HG02943 (cell line): ENCODE measurements at regions not wholly inside any gene's neighbourhood (a gene's known extent, or its start where the extent isn't known, plus 50 kb on each side); places are given as distances from the start of the nearest gene placed in this dataset.
"Not testable (repeated sequence)": the region's sequence is repeated elsewhere in the genome, so short reads cannot be mapped to it uniquely, and the experiment has no call there.

Experiments used
- ATAC-seq: cut with Tn5 transposase; IDR thresholded peaks from one replicate; pipeline ENCODE4 v1.9.1; 2021; ENCODE audit warnings: mild to moderate bottlenecking, low read depth, moderate library complexity; ENCODE audit not compliant: unreplicated experiment

DNA sequence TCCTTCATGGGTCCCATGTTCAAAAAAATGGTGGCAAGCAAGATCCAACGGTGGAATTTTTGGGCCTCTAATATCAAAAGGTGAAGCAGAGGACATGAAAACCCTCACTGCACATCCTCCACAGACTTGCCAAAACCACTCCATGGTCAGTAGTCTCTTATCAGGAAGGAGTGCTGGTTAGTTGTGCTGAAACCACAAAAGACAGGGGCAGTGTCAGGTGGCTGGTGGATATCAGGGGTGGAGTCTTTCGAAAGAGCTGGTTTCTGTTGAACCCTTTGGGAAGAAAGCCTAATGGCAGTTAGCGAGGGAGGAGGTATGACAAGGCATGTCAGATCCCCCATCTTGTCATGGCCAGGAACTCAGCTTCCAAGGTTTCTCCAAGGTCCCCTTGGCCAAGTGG, 395.9 kb upstream of the CAMK1G start:
- ATAC-seq, result no peak

- ATAC-seq, result no peak
Observed at GRCh38 chr1:209190591-209191261, 392.8 kb upstream of the CAMK1G start.

DNA sequence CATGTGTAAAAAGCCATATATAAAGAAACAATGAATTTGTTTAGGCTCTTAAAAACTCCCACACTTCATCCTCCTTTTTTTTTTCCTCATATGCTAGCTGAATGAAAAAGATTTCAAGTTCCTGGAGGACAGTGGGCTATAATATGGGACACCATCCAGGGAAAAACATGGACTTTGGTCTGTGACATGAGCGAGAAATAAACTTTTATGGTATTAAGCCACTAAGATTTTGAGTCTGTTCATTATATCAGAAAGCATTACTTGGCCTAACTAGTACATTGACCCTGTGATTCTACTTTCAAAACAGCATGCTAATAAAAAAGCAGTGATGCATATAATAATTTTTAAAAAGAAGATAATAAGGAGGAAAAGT, 392.3 kb upstream of the CAMK1G start:
- ATAC-seq, result no peak

DNA sequence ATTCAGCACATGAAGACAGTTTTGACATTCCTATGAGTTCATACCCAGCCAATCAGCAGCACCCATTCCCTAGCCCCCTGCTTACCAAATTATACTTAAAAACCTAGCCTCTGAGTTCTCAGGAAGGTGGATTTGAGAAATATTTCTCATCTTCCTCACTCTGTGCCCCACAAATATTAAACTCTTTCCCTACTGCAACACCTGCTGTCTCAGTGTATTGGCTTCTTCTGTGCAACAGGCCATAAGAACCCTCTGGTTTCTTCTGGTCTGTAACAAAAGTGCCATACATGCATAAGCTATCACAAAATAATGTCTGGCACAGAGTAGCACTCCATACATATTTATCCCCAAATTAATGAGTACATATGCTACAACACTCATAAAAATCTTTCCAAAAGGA, 387.4 kb upstream of the CAMK1G start:
- ATAC-seq, result no peak

DNA sequence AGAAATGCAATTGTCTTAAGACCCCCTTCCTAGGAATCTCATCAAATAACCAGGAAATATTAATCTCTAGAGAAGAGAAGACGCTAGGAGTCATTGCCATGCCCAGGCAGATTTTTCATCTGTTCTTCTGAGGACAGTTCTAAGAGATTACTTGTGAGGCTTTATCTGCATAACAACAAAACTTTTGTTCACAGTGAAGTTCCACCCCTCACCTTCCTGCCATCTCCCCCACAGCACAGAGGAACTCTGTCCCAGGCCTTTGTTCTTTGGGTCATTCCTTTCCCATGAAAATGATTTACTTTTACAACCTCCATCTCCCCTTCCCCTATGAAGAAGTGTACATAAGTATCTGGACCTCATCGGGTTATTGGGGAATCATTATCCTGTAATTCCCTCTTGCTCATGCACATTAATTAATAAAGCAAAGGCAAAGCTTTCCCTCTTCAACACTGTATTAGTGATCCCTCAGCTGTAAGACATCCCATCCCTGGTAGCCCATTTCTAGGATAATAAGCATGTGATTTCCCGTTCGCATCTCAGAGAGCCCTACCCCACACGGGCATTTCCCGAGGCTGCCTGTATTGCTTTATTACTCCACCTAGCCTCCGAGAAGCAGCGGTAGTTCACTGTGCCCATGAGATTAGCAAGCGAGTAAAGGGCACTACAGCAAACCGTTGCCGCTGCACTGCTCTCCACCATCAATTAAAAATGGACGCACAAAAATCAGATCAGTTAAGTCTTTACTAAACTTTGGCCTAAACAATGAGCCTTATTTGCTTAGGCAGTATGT, 384.4 kb upstream of the CAMK1G start:
- no peak for ATAC-seq

DNA sequence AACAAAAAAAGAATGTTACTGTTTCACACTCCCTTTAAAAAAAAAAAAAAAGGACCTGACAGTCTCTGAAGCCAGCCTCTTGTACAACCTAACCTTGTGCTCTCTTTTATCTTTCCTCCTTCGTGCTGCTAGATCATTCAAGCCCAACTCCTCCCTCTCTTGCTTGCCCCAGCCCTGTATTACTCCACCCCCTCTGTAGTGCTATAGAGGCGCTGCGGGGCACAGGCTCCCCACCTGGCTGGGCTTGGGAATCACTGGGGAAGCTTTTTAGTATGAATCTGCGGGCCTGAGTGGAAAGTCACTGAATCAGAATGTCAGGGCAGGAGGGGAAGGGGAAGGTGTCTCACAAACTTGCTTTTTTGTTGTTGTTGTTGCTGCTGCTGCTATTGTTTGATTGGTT, 383.7 kb upstream of the CAMK1G start:
- ATAC-seq, result no peak

- ATAC-seq, result not testable (repeated sequence)
Observed at GRCh38 chr1:209202321-209202720, 381.2 kb upstream of the CAMK1G start.

DNA sequence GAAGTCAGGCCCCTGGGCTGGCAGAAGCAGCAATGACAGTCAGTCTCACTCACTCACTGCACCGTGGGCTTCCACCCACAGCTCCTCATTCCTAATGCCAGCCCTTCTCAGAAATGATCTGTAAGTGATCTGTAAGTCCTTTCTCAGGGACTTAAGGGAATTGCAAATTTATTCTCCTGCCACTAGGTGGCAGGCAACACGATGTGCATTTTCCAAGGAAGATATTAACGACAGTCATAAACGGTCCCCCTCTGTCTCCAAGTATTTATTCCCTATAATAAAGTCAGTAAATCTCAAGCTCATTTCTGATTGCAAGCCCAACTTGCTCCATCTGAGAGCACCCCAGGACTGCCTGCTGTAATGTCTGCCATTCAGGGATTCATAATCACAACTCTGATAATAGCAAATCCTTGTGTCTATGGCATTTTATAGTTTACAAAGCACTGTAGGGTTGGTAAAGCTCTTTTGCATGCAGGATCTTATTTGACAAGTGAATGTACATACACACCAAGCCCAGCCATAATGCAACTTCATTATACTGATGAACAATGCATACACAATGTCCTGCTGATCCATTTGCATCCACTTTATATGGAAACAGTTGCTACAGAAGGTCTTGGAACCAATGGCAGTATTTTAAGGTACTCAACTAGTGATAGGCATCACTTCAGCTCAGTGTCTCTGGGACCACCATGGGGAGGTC, 380.5 kb upstream of the CAMK1G start:
- ATAC-seq, result no peak

GRCh38 chr1:209203533-209203895, 380.0 kb upstream of the CAMK1G start:
- no peak for ATAC-seq

- ATAC-seq, result no peak
Observed at GRCh38 chr1:209205039-209205438, 378.5 kb upstream of the CAMK1G start.

DNA sequence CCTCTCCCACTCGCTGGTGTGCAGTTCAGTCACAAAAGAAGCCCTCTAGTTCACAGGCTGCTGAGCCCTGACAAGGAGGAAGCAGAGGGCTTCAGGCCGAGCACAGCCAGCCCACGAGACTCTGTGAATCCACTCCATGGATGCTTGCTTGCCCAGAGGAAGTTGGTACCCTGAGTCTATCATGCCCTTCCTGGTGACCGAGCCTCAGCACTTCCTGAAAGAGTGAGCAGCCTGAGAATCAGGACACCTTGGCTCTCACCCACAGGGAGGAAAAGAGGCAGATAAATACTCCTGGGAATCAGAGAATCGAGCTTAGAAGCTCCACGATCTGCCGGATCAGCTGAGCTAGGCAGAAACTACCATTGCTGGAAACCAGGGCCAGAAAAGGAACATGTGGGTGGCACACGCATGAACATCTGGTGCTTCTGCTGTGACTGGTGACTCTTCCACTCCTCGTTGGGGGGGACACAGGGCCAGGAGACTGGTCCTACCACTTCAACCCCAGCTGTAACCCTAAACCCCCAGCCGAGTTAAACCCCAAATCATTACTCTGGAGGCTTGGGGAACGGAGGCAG, 376.3 kb upstream of the CAMK1G start:
- no peak for ATAC-seq

DNA sequence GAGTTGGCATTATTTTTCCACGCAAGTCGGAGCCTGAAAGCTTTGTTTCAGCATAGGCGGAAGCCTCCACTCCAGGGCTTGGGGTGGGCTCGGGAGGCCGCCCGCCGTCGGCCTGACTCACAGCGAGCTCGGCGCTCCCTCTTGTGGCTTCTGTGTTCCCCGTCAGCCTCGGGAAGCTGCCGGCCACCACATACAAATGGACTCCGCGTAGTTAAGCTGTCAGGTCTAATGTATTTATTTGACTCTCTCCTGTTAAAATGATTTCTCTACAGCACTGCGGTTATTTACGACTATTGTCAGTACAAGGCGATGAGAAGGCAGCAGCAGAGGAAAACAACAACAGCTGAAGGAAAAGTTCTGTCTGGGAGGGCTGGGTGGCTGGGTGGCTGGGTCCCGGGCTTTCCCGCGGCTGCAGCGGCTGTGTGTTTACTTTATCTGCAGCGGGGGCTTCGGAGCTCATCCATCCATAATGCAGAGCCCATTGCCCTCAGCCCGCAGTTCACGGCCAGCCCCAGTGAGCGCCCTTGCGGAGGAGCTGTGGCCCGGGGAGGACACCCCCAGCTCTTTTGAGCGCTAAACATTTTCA, 375.7 kb upstream of the CAMK1G start:
- peak; percentile 56 for ATAC-seq

GRCh38 chr1:209208648-209209047, 374.9 kb upstream of the CAMK1G start:
- ATAC-seq, result no peak

DNA sequence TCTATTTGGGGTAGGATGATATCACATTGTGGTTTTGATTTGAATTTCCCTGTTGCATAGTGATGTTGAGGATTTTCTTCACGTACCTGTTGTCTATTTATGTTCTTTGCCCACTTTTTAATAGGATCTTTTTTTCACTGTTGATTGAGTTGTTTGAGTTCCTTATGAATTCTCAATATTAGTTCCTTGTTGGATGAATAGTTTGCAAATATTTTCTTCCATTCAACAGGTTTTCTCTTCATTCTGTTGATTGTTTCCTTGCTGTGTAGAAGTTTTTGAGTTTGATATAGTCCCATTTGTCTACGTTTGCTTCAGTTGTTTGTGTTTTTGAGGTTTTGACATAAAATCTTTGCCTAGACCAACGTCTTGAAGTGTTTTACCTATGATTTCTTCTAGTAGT, 369.5 kb upstream of the CAMK1G start:
- no peak for ATAC-seq

GRCh38 chr1:209215826-209216225, 367.7 kb upstream of the CAMK1G start:
- ATAC-seq, result no peak

- ATAC-seq, result no peak
Observed at GRCh38 chr1:209218113-209218512, 365.4 kb upstream of the CAMK1G start.

DNA sequence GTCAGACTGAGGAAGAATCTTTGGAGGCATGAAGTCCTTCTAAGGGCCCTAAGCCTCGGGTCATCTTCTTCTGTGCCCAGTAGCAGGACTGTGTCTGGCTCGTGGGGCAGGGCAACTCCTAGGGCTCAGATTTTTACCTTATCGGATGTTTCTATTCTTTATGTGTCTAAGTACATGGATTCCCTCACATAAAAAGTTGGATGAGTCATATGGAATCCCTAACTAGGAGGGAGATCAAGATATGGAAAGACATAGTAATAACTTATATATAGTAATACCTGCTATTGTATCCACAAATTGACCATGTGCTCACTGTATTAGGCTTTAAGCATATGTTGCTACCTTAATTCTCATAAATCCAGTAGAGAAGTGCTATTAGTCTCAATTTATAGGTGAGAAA, 364.5 kb upstream of the CAMK1G start:
- no peak for ATAC-seq

DNA sequence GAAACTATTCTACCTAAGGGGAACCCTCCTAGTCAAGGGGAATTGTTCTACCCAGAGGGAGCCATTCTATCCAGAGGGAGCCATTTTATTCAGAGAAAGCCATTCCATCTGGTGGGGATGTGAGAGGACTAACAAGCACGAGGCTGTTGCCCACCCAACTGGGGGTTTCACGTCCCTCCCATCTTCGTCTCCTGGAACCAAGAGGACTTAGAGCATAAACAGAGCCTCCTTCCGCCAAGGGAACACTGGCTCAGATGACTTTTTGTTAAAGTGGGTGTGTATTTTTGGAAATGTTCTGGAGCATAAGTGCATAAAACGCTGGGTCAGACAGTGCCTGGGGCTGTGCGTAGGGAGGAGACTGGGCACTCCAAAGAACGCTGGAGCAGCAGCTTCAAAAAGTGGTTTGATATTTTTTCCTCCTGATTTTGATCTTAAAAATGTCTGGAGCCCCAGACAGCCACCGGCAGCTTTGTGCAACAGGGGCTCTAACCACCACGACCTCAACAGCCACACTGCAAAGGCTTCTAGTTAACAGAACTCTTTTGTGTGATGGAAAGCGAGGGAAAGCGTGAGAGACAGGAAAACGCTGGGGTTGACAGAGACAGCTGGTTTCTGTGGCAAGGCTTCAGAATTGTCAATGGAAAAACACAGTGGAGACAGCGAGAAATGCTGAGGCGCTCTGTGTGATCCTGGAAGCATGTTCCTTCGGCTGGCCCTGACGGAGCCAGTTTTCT, 363.6 kb upstream of the CAMK1G start:
- no peak for ATAC-seq

DNA sequence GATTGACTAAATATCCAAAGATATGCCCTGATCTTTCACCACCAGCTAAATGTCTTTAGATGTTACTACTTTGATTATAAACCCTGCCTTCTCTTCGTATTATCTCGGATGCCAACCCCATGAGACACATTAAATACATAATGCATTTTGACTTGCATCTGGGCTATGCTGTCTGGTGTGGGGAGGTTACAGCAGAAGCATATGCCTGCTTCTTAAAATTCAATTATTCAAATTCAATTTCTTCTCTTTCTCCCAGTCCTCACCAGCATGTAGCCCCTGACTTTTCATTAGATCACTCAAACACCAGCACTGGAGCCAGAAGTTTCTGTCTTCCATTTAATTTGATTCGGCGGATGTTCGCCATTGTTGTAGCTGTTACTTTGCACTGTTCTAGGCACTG, 360.7 kb upstream of the CAMK1G start:
- ATAC-seq, result no peak

- no peak for ATAC-seq
Observed at GRCh38 chr1:209223791-209224190, 359.7 kb upstream of the CAMK1G start.
